Gastrocnemius medialis (tissue), 4 donors: ENCODE measurements at regions not wholly inside any gene's neighbourhood (a gene's known extent, or its start where the extent isn't known, plus 50 kb on each side); places are given as distances from the start of the nearest gene placed in this dataset.

Source experiments
- CTCF ChIP-seq, 5 experiments: fragments of 450-650 bp in 3 of 5; fragments of 200-600 bp in 2 of 5; sonication (generic) in 2 of 5; IDR thresholded peaks in 4 of 5; conservative IDR thresholded peaks in 1 of 5; 1 replicate in 4 of 5; 2 replicates in 1 of 5; pipeline ENCODE4 v1.5.1; 2016 to 2019; ENCODE audit warnings: antibody characterized with exemption in 5 of 5, mild to moderate bottlenecking in 3 of 5, moderate library complexity in 3 of 5
- POLR2A ChIP-seq, 2 donors: fragments of 450-650 bp; IDR thresholded peaks; one replicate each; pipeline ENCODE4 v1.6.1; 2017; ENCODE audit warnings: antibody characterized with exemption in 2 of 2, mild to moderate bottlenecking in 2 of 2, moderate library complexity in 2 of 2

- no peak for TF ChIP-seq CTCF (IDR thresholded peaks at IDR 0.05 in 4 of 5, conservative IDR thresholded peaks at IDR 0.05 in 1 of 5)
- no peak for TF ChIP-seq POLR2A (IDR thresholded peaks at IDR 0.05)
These were observed 136.6 kb upstream of the CD180 start for GRCh38 chr5:67333171-67333570.
